HG02973 (cell line): ENCODE measurements at regions not wholly inside any gene's neighbourhood (a gene's known extent, or its start where the extent isn't known, plus 50 kb on each side); places are given as distances from the start of the nearest gene placed in this dataset.
"Not testable (repeated sequence)": the region's sequence is repeated elsewhere in the genome, so short reads cannot be mapped to it uniquely, and the experiment has no call there.

ENCODE experiments used
- ATAC-seq: cut with Tn5 transposase; IDR thresholded peaks from one replicate; pipeline ENCODE4 v1.9.1; 2021; ENCODE audit warnings: moderate library complexity; ENCODE audit not compliant: unreplicated experiment

- not testable (repeated sequence) for ATAC-seq
Measured at GRCh38 chr7:13631207-13632049, 358.0 kb downstream of the ETV1 start.

DNA sequence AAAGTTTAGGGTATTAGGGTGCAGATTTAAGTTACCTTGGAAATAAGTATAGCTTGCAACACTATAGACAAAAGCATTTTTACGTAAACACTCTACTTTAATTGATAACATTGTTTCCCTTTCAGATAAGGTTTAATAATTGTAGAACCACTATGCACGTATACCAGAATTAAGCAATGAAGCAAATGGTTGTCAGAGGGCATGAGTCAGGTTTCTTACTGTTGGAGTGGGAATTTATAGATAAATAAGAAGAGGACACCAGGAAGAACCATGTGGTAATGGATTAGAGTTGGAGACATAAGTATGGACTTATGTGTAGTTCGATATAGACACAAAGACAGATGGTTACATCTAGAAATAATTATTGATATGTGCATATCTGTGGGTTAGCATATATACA is 355.6 kb downstream of the ETV1 start:
- no peak for ATAC-seq

DNA sequence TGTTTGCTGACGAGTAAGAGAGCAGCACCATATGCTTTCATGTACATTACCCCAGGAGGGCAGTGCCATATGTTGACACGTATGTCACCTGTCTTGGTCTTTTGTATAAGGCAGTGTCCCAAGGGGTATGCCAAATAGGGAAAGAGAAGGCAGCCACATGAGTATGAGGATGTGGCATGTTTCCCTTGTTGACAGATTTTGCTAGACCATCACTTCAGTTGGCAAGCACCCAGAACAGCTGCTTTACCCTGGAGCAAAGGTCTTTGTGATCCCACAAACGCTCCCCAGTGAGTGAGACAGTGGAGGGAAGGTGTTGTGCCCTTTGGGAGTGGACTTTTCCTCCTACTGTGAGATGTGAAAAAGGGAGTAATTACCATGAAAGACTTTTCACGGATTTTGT is 350.1 kb downstream of the ETV1 start:
- ATAC-seq, result no peak

GRCh38 chr7:13641714-13642113 is 347.8 kb downstream of the ETV1 start:
- no peak for ATAC-seq

GRCh38 chr7:13651167-13651566 is 338.3 kb downstream of the ETV1 start:
- ATAC-seq, result no peak

- no peak for ATAC-seq
Measured at GRCh38 chr7:13656330-13656729, 333.1 kb downstream of the ETV1 start.

DNA sequence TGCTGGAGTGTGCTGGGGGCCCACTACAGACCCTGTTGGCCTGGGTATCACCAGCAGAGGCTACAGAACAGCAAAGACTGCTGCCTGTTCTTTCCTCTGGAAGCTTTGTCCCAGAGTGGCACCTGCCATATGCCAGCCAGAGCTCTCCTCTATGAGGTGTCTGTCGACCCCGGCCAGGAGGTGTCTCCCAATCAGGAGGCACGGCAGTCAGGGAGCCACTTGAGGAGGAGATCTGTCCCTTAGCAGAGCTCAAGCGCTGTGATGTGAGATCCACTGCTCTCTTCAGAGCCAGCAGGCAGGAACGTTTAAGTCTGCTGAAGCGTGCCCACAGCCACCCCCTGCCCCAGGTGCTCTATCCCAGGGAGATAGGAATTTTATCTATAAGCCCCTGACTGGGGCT is 316.2 kb downstream of the ETV1 start:
- no peak for ATAC-seq

- no peak for ATAC-seq
Measured at GRCh38 chr7:13682626-13683025, 306.8 kb downstream of the ETV1 start.

DNA sequence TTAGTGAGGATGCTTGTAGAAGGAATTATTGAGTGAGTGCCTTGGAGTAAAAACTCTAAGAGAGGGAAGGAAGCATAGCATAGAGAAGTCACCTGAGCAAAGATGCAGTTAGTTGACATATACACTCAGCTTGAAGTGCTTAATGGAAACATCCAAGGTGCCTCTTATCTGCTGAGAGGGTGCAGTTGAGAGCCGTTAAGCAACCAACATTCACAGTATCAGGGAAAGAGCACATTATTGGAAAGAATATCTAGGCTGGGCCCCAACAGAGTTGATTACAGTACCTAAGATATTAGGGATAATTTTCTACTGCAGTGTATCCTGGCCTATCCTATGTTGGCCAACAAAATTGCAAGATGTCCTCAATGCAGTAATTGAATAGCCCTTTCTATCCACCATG is 302.0 kb downstream of the ETV1 start:
- no peak for ATAC-seq

DNA sequence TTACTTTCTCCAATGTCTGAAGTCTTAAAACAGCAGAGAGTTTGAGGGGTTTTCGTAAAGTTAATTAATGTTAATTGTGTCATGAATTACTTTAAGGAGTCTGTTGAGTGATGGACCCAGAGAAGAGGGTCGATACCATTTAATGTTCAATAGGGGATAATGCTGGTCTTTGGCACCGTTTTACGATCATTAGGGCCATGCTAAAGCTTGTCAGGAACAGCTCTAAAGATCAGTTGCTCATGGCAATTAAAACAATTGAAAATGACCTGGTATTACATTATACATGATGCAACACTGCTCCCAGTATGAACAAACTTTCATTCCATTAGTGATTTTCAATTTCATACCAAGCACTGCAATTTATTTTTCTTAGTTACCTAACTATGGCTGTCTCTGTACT is 296.9 kb downstream of the ETV1 start:
- ATAC-seq, result no peak

GRCh38 chr7:13702251-13702650 is 287.2 kb downstream of the ETV1 start:
- ATAC-seq, result no peak

GRCh38 chr7:13708670-13709069 is 280.8 kb downstream of the ETV1 start:
- ATAC-seq, result no peak

GRCh38 chr7:13713092-13713491 is 276.4 kb downstream of the ETV1 start:
- ATAC-seq, result no peak

DNA sequence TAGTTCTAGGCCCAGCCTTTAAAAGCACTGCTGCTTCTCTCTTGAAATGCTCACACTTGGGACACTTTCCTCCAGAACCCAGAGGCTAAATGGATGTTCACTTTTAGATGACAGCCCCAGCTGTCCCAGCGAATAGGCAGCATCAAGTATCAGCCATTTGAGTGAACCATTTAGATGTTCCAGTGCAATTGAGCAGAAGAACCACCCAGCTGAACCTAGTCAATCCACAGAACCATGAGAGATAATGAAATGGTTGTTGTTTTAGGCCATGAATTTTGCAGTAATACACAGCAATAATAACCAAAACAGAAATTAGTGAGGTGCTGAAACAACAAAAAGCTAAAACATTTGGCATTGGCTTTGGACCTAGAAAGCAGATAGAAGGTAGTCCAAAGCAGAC is 273.9 kb downstream of the ETV1 start:
- ATAC-seq, result no peak

DNA sequence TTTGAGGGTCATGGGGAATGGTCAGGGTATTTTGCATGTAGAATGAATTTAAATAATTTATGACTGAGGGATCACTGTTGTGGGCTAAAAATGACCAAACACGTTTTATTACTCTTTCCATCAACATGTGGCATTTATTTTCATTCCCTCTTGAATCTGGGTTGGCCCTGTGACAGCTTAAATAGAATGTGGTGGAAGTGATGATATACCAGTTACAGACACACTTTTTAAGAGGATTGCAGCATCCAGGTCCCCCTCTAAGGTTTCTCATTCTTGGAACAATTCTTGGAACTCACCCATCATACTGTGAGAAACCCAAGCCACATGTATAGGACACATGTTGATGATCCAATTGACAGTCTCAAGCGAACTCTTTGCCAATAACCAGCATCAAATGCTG is 272.4 kb downstream of the ETV1 start:
- no peak for ATAC-seq

GRCh38 chr7:13724191-13724976 is 265.1 kb downstream of the ETV1 start:
- ATAC-seq, result no peak

GRCh38 chr7:13724977-13725566 is 264.4 kb downstream of the ETV1 start:
- ATAC-seq, result no peak

GRCh38 chr7:13725591-13725990 is 263.9 kb downstream of the ETV1 start:
- ATAC-seq, result no peak

GRCh38 chr7:13727279-13727678 is 262.2 kb downstream of the ETV1 start:
- ATAC-seq, result no peak

DNA sequence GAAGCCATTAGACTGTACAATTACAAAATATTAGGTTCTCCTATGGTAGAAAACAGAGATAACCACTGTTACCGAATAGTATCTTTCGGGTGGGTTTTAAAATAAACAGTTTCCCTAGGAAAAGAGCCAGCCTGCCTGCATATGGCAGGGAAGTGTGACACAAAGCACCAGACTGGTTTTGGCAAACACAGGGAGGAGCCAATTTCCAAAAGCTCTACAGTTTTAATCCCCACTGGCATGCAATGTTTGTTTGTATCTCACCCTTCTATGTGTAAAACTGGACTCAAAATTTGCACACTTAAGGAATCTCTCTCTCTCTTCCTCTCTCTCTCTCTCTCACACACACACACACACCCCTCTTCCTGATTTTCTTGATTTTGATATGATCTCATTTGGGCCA is 261.7 kb downstream of the ETV1 start:
- ATAC-seq, result no peak

DNA sequence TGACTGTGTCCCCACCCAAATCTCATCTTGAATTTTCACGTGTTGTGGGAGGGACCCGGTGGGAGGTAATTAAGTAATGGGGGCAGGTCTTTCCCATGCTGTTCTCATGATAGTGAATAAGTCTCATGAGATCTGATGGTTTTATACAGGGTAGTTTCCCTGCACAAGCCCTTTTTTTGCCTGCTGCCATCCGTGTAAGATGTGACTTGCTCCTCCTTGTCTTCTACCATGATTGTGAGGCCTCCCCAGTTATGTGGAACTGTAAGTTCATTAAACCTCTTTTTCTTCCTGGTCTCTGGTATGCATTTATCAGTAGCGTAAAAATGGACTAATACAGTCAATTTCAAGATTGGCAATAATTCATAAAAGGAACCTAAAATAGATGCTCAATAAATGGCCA is 261.0 kb downstream of the ETV1 start:
- ATAC-seq, result not testable (repeated sequence)

DNA sequence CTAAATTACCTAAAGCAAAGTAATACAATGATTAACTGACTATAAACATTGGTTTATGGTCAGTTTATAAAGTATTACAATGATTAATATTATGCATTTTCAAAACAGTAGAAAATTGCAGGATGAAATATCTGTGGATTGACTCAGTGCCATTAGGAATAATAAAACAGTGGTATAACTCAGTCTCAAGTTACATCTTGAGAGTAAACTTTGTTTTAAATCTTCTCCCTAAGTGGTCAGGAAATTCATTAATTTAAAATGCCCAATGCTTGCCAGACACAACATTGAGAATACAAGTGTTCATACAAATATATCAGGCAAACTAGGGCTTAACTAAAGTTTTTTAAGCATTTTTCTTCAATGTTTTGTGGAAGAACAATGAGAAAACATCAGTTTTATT is 257.8 kb downstream of the ETV1 start:
- no peak for ATAC-seq
